GM06990 (cell line): ENCODE measurements at regions not wholly inside any gene's neighbourhood (a gene's known extent, or its start where the extent isn't known, plus 50 kb on each side); places are given as distances from the start of the nearest gene placed in this dataset.

Experiments
- DNase-seq: peaks from one replicate; pipeline ENCODE4 v3.0.0-alpha.2; 2011; ENCODE audit not compliant: insufficient read length; ENCODE audit errors: extremely low read depth
- H3K27me3 ChIP-seq: replicated peaks from 2 replicates; pipeline ENCODE4 v1.6.0; 2011; ENCODE audit warnings: low read length; ENCODE audit not compliant: control insufficient read depth, insufficient read depth
- H3K36me3 ChIP-seq: 2 replicates; pipeline ENCODE4 v1.5.1; 2011; ENCODE audit warnings: low read length; ENCODE audit not compliant: control insufficient read depth, insufficient read depth
- H3K4me3 ChIP-seq: replicated peaks from 2 replicates; pipeline ENCODE4 v1.5.1; 2011; ENCODE audit warnings: low read depth, mild to moderate bottlenecking, control low read depth, low read length
- CTCF ChIP-seq: IDR thresholded peaks from 2 replicates; pipeline ENCODE4 v1.5.1; 2011; ENCODE audit warnings: low read length, control low read depth, mild to moderate bottlenecking, inconsistent platforms; ENCODE audit not compliant: insufficient read depth, poor library complexity, severe bottlenecking

- Histone ChIP-seq H3K4me3 (no peak overlapping the region), H3K27me3 (no peaks in the 10 kb centered on the region), H3K36me3 (no peaks in the 10 kb centered on the region)
- DNase-seq: no peak
- no peak for TF ChIP-seq CTCF
Measured at GRCh38 chr12:114866331-114866730, 182.4 kb upstream of the TBX3 start.

GRCh38 chr12:114864837-114865551, 181.0 kb upstream of the TBX3 start:
- no peak for DNase-seq
- TF ChIP-seq CTCF: no peak

GRCh38 chr12:114863911-114864310, 179.9 kb upstream of the TBX3 start:
- no peak overlapping the region for H3K4me3 ChIP-seq
- TF ChIP-seq CTCF: no peak
- no peaks in the 10 kb centered on the region for H3K27me3 ChIP-seq
- no peaks in the 10 kb centered on the region for H3K36me3 ChIP-seq
- no peak for DNase-seq

More at GRCh38 chr12:114864837-114865551, 181.0 kb upstream of the TBX3 start:
- H3K27me3 ChIP-seq: no peaks in the 10 kb centered on the region
- H3K36me3 ChIP-seq: no peaks in the 10 kb centered on the region
- no peak overlapping the region for H3K4me3 ChIP-seq

- Histone ChIP-seq H3K4me3 (no peak overlapping the region), H3K36me3 (no peaks in the 10 kb centered on the region), H3K27me3 (no peaks in the 10 kb centered on the region)
- no peak for TF ChIP-seq CTCF
- DNase-seq: no peak
Measured at GRCh38 chr12:114860969-114861368, 177.0 kb upstream of the TBX3 start.

GRCh38 chr12:114858388-114859146, 174.6 kb upstream of the TBX3 start:
- Histone ChIP-seq H3K27me3 (no peaks in the 10 kb centered on the region), H3K36me3 (no peaks in the 10 kb centered on the region), H3K4me3 (no peak overlapping the region)
- no peak for TF ChIP-seq CTCF
- no peak for DNase-seq
